HEK293 (cell line): ENCODE measurements at regions not wholly inside any gene's neighbourhood (a gene's known extent, or its start where the extent isn't known, plus 50 kb on each side); places are given as distances from the start of the nearest gene placed in this dataset.

Experiments
- CTCF ChIA-PET: fragments of 350-600 bp; formaldehyde crosslinking; extraction: SDS; loops from one replicate; lab custom pipeline; 2021; ENCODE audit warnings: antibody characterized with exemption; lab: Yijun Ruan, JAX
- POLR2A ChIA-PET: fragments of 300-600 bp; formaldehyde crosslinking; extraction: SDS; loops from one replicate; lab custom pipeline; 2020; ENCODE audit warnings: antibody characterized with exemption, inconsistent platforms; lab: Yijun Ruan, JAX
- H3K27ac ChIP-seq: fragments of 200-500 bp; sonication (Bioruptor generic); 2 replicates; pipeline ENCODE4 v1.5.1; 2014; ENCODE audit warnings: low read depth, low read length, control low read depth, inconsistent platforms; ENCODE audit errors: extremely low read depth
- H3K36me3 ChIP-seq, 2 experiments: fragments of 200-500 bp in 1 of 2; sonication (Bioruptor generic) in 1 of 2; 1 replicate in 1 of 2; 2 replicates in 1 of 2; pipeline ENCODE4 v1.5.1; 2014 to 2017; ENCODE audit warnings: inconsistent platforms in 2 of 2, low read length in 2 of 2; ENCODE audit not compliant: control insufficient read depth in 2 of 2, insufficient read depth in 1 of 2
- H3K4me1 ChIP-seq: fragments of 200-500 bp; sonication (Bioruptor generic); 2 replicates; pipeline ENCODE4 v1.5.1; 2014; ENCODE audit warnings: mild to moderate bottlenecking, low read length, inconsistent platforms; ENCODE audit not compliant: control insufficient read depth, insufficient read depth
- H3K4me3 ChIP-seq: 2 replicates; pipeline ENCODE4 v1.5.1; 2011; ENCODE audit warnings: low read depth, mild to moderate bottlenecking, control low read depth, low read length, moderate library complexity
- H3K9me3 ChIP-seq: fragments of 200-500 bp; sonication (Bioruptor generic); 2 replicates; pipeline ENCODE4 v1.5.1; 2014; ENCODE audit warnings: low read depth, low read length, inconsistent platforms; ENCODE audit not compliant: control insufficient read depth, insufficient read depth
- KLF1 ChIP-seq: fragments of 450-650 bp; formaldehyde crosslinking; IDR thresholded peaks from 2 replicates; pipeline ENCODE4 v1.5.1; 2016; ENCODE audit warnings: missing biosample characterization, missing genetic modification characterization
- KLF16 ChIP-seq: fragments of 450-650 bp; formaldehyde crosslinking; IDR thresholded peaks from 2 replicates; pipeline ENCODE4 v1.5.1; 2017; ENCODE audit warnings: missing biosample characterization, missing genetic modification characterization
- OVOL3 ChIP-seq: fragments of 450-650 bp; formaldehyde crosslinking; IDR thresholded peaks from 2 replicates; pipeline ENCODE4 v1.5.1; 2016; ENCODE audit warnings: missing biosample characterization, missing genetic modification characterization
- RBAK ChIP-seq: fragments of 450-650 bp; formaldehyde crosslinking; IDR thresholded peaks from 2 replicates; pipeline ENCODE4 v1.5.1; 2016; ENCODE audit warnings: missing biosample characterization, missing genetic modification characterization
- SP2 ChIP-seq: fragments of 450-650 bp; formaldehyde crosslinking; IDR thresholded peaks from 2 replicates; pipeline ENCODE4 v1.5.1; 2016; ENCODE audit warnings: missing biosample characterization, missing genetic modification characterization
- TRIM28 ChIP-seq: IDR thresholded peaks from 2 replicates; pipeline ENCODE4 v1.6.1; 2011; ENCODE audit warnings: low read length, control low read depth, borderline replicate concordance
- YY1 ChIP-seq: fragments of 450-650 bp; formaldehyde crosslinking; IDR thresholded peaks from 2 replicates; pipeline ENCODE4 v1.5.1; 2018; ENCODE audit warnings: missing biosample characterization, missing genetic modification characterization
- ZBTB8A ChIP-seq: fragments of 450-650 bp; formaldehyde crosslinking; IDR thresholded peaks from 2 replicates; pipeline ENCODE4 v1.5.1; 2016; ENCODE audit warnings: missing biosample characterization, missing genetic modification characterization
- ZFP41 ChIP-seq: fragments of 450-650 bp; formaldehyde crosslinking; IDR thresholded peaks from 2 replicates; pipeline ENCODE4 v1.5.1; 2016; ENCODE audit warnings: missing biosample characterization, missing genetic modification characterization, borderline replicate concordance
- ZFP69B ChIP-seq: fragments of 450-650 bp; formaldehyde crosslinking; IDR thresholded peaks from 2 replicates; pipeline ENCODE4 v1.5.1; 2016; ENCODE audit warnings: missing biosample characterization, missing genetic modification characterization
- ZNF132 ChIP-seq: fragments of 450-650 bp; formaldehyde crosslinking; IDR thresholded peaks from 2 replicates; pipeline ENCODE4 v1.5.1; 2017; ENCODE audit warnings: missing biosample characterization, missing genetic modification characterization, borderline replicate concordance
- ZNF157 ChIP-seq: fragments of 450-650 bp; formaldehyde crosslinking; IDR thresholded peaks from 2 replicates; pipeline ENCODE4 v1.5.1; 2016; ENCODE audit warnings: missing biosample characterization, missing genetic modification characterization
- ZNF169 ChIP-seq: fragments of 450-650 bp; formaldehyde crosslinking; IDR thresholded peaks from 2 replicates; pipeline ENCODE4 v1.5.1; 2016; ENCODE audit warnings: missing biosample characterization, missing genetic modification characterization
- ZNF2 ChIP-seq: fragments of 450-650 bp; formaldehyde crosslinking; IDR thresholded peaks from 2 replicates; pipeline ENCODE4 v1.5.1; 2016; ENCODE audit warnings: missing biosample characterization, missing genetic modification characterization
- ZNF223 ChIP-seq: fragments of 450-650 bp; formaldehyde crosslinking; IDR thresholded peaks from 2 replicates; pipeline ENCODE4 v1.5.1; 2016; ENCODE audit warnings: missing biosample characterization, missing genetic modification characterization
- ZNF23 ChIP-seq: fragments of 450-650 bp; formaldehyde crosslinking; IDR thresholded peaks from 2 replicates; pipeline ENCODE4 v1.5.1; 2016; ENCODE audit warnings: missing biosample characterization, missing genetic modification characterization, borderline replicate concordance
- ZNF394 ChIP-seq: fragments of 450-650 bp; formaldehyde crosslinking; IDR thresholded peaks from 2 replicates; pipeline ENCODE4 v1.5.1; 2016; ENCODE audit warnings: missing biosample characterization, missing genetic modification characterization, mild to moderate bottlenecking, moderate library complexity, borderline replicate concordance
- ZNF521 ChIP-seq: fragments of 450-650 bp; formaldehyde crosslinking; IDR thresholded peaks from 2 replicates; pipeline ENCODE4 v1.5.1; 2017; ENCODE audit warnings: missing biosample characterization, mild to moderate bottlenecking, missing genetic modification characterization
- ZNF529 ChIP-seq: fragments of 450-650 bp; formaldehyde crosslinking; IDR thresholded peaks from 2 replicates; pipeline ENCODE4 v1.5.1; 2017; ENCODE audit warnings: missing genetic modification characterization, missing biosample characterization; ENCODE audit not compliant: insufficient replicate concordance
- ZNF558 ChIP-seq: fragments of 450-650 bp; formaldehyde crosslinking; IDR thresholded peaks from 2 replicates; pipeline ENCODE4 v1.5.1; 2016; ENCODE audit warnings: missing biosample characterization, missing genetic modification characterization
- ZNF560 ChIP-seq: fragments of 450-650 bp; formaldehyde crosslinking; IDR thresholded peaks from 2 replicates; pipeline ENCODE4 v1.5.1; 2017; ENCODE audit warnings: missing biosample characterization, missing genetic modification characterization, borderline replicate concordance
- ZNF610 ChIP-seq: fragments of 450-650 bp; formaldehyde crosslinking; IDR thresholded peaks from 2 replicates; pipeline ENCODE4 v1.5.1; 2016; ENCODE audit warnings: missing biosample characterization, missing genetic modification characterization, borderline replicate concordance
- ZNF701 ChIP-seq: fragments of 450-650 bp; formaldehyde crosslinking; IDR thresholded peaks from 2 replicates; pipeline ENCODE4 v1.5.1; 2016; ENCODE audit warnings: missing biosample characterization, missing genetic modification characterization
- ZNF707 ChIP-seq: fragments of 450-650 bp; formaldehyde crosslinking; IDR thresholded peaks from 2 replicates; pipeline ENCODE4 v1.5.1; 2016; ENCODE audit warnings: missing biosample characterization, missing genetic modification characterization
- ZNF785 ChIP-seq: fragments of 450-650 bp; formaldehyde crosslinking; IDR thresholded peaks from 2 replicates; pipeline ENCODE4 v1.5.1; 2016; ENCODE audit warnings: missing biosample characterization, missing genetic modification characterization
- ZNF837 ChIP-seq: fragments of 450-650 bp; formaldehyde crosslinking; IDR thresholded peaks from 2 replicates; pipeline ENCODE4 v1.5.1; 2016; ENCODE audit warnings: missing biosample characterization, missing genetic modification characterization
- TF ChIP-seq, protein P1 (sequence below): fragments of 450-650 bp; formaldehyde crosslinking; IDR thresholded peaks from 2 replicates; pipeline ENCODE4 v1.5.1; 2016; ENCODE audit warnings: missing biosample characterization, missing genetic modification characterization
- TF ChIP-seq, protein P2 (sequence below): fragments of 450-650 bp; formaldehyde crosslinking; IDR thresholded peaks from 2 replicates; pipeline ENCODE4 v1.5.1; 2017; ENCODE audit warnings: missing biosample characterization, missing genetic modification characterization
- TF ChIP-seq, protein P3 (sequence below): fragments of 450-650 bp; formaldehyde crosslinking; IDR thresholded peaks from 2 replicates; pipeline ENCODE4 v1.5.1; 2016; ENCODE audit warnings: missing biosample characterization, missing genetic modification characterization
- TF ChIP-seq, protein P4 (sequence below): fragments of 450-650 bp; IDR thresholded peaks from 2 replicates; pipeline ENCODE4 v1.5.1; 2018; ENCODE audit warnings: missing biosample characterization, missing genetic modification characterization
- TF ChIP-seq, protein P5 (sequence below): fragments of 450-650 bp; formaldehyde crosslinking; IDR thresholded peaks from 2 replicates; pipeline ENCODE4 v1.5.1; 2016; ENCODE audit warnings: missing biosample characterization, missing genetic modification characterization

DNA sequence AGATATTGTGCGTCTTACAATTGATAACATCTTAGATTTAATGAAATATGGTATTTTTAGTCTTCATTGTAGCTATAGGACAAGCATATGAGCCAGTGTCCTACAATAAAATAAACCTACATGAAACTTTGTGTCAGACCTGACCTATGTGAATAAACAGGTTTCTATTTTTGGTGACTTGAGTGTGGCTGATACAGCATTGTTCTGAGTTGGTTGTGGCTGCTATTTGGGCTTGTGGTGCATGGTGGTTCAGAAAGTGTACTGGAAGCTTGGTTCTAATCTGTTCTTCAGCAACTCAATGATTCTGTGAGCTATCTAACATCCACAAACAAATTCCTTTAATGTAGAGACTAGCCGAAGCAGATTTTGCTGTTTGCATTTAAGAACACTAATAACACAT is 64.9 kb upstream of the MAP2 start:
- no peaks in the 10 kb centered on the region for H3K36me3 ChIP-seq
- H3K4me3 ChIP-seq = no peak overlapping the region
- no peaks in the 10 kb centered on the region for H3K9me3 ChIP-seq
- no peak overlapping the region for H3K27ac ChIP-seq
- CTCF ChIA-PET = interaction anchor here (0.5 to 2.2 kb wide), 3 partner anchors 24 to 836 kb away, joined by 3 to 8 read pairs (median 3); no protein-coding TSS in a partner anchor
- no peaks in the 10 kb centered on the region for H3K4me1 ChIP-seq
- TF ChIP-seq ZBTB8A (tag by site-specific recombination) (no peak), SP2 (tag by site-specific recombination) (no peak), ZNF701 (no peak), ZNF521 (no peak), ZNF837 (tag by site-specific recombination) (no peak), ZNF169 (tag by site-specific recombination) (no peak), KLF16 (tag by site-specific recombination) (no peak), KLF1 (tag by site-specific recombination) (no peak), ZNF558 (tag by site-specific recombination) (no peak), ZNF157 (no peak), ZNF394 (tag by site-specific recombination) (no peak), ZNF785 (tag by site-specific recombination) (no peak)
- TF ChIP-seq, protein P1, sequence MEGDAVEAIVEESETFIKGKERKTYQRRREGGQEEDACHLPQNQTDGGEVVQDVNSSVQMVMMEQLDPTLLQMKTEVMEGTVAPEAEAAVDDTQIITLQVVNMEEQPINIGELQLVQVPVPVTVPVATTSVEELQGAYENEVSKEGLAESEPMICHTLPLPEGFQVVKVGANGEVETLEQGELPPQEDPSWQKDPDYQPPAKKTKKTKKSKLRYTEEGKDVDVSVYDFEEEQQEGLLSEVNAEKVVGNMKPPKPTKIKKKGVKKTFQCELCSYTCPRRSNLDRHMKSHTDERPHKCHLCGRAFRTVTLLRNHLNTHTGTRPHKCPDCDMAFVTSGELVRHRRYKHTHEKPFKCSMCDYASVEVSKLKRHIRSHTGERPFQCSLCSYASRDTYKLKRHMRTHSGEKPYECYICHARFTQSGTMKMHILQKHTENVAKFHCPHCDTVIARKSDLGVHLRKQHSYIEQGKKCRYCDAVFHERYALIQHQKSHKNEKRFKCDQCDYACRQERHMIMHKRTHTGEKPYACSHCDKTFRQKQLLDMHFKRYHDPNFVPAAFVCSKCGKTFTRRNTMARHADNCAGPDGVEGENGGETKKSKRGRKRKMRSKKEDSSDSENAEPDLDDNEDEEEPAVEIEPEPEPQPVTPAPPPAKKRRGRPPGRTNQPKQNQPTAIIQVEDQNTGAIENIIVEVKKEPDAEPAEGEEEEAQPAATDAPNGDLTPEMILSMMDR (tag by site-specific recombination) = no peak
- TF ChIP-seq, protein P2, sequence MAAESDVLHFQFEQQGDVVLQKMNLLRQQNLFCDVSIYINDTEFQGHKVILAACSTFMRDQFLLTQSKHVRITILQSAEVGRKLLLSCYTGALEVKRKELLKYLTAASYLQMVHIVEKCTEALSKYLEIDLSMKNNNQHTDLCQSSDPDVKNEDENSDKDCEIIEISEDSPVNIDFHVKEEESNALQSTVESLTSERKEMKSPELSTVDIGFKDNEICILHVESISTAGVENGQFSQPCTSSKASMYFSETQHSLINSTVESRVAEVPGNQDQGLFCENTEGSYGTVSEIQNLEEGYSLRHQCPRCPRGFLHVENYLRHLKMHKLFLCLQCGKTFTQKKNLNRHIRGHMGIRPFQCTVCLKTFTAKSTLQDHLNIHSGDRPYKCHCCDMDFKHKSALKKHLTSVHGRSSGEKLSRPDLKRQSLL = no peak
- TF ChIP-seq, protein P3, sequence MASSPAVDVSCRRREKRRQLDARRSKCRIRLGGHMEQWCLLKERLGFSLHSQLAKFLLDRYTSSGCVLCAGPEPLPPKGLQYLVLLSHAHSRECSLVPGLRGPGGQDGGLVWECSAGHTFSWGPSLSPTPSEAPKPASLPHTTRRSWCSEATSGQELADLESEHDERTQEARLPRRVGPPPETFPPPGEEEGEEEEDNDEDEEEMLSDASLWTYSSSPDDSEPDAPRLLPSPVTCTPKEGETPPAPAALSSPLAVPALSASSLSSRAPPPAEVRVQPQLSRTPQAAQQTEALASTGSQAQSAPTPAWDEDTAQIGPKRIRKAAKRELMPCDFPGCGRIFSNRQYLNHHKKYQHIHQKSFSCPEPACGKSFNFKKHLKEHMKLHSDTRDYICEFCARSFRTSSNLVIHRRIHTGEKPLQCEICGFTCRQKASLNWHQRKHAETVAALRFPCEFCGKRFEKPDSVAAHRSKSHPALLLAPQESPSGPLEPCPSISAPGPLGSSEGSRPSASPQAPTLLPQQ (tag by site-specific recombination) = no peak
- TF ChIP-seq, protein P4, sequence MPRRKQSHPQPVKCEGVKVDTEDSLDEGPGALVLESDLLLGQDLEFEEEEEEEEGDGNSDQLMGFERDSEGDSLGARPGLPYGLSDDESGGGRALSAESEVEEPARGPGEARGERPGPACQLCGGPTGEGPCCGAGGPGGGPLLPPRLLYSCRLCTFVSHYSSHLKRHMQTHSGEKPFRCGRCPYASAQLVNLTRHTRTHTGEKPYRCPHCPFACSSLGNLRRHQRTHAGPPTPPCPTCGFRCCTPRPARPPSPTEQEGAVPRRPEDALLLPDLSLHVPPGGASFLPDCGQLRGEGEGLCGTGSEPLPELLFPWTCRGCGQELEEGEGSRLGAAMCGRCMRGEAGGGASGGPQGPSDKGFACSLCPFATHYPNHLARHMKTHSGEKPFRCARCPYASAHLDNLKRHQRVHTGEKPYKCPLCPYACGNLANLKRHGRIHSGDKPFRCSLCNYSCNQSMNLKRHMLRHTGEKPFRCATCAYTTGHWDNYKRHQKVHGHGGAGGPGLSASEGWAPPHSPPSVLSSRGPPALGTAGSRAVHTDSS = no peak
- POLR2A ChIA-PET = no interaction called here

DNA sequence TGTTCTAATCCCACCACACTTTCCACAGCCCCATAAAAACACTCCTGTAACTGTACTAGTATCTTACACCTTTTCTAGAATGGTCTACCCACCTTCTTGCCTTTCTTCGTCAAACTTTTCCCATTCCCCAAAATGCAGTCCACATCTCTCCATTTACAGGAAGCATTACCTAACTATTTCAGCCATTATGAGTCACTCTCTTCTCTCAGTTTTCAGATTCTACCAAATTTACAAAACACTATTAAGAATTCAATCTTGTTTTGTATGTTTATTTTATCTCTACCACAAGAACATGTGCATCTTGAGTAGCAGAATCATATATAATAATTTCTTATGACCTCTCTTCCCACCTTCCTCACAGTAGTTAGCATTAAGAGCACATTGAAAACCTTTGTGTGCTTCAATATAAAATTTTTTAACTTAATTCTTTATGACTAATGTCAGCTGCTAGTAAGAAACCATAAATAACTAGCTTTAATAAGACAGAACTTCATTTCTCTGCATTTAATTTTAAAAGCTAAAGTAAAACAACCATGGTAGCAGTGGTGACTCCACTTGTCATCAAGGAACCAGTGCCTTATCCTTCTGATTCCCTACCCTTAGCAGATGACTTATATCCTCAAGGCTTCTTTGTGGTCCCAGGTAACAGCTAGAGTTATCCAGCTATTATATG is 56.6 kb upstream of the MAP2 start:
- Histone ChIP-seq H3K27ac (no peak overlapping the region), H3K36me3 (no peaks in the 10 kb centered on the region), H3K4me3 (no peak overlapping the region), H3K9me3 (no peaks in the 10 kb centered on the region), H3K4me1 (peaks cover 14% of the 10 kb centered on the region)
- TF ChIP-seq YY1 = no peak
- TF ChIP-seq ZFP69B (tag by site-specific recombination) = no peak
- no peak for TF ChIP-seq ZNF610
- no peak for TF ChIP-seq ZNF394 (tag by site-specific recombination)
- no peak for TF ChIP-seq TRIM28
- no peak for TF ChIP-seq ZNF560 (tag by site-specific recombination)
- TF ChIP-seq RBAK (tag by site-specific recombination) = no peak
- no peak for TF ChIP-seq ZFP41 (tag by site-specific recombination)
- TF ChIP-seq, protein P5, sequence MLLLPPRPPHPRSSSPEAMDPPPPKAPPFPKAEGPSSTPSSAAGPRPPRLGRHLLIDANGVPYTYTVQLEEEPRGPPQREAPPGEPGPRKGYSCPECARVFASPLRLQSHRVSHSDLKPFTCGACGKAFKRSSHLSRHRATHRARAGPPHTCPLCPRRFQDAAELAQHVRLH = no peak
- no peak for TF ChIP-seq ZNF707 (tag by site-specific recombination)
- TF ChIP-seq ZNF132 (tag by site-specific recombination) = no peak
- no peak for TF ChIP-seq ZNF223 (tag by site-specific recombination)
- no peak for TF ChIP-seq ZNF558 (tag by site-specific recombination)
- TF ChIP-seq ZNF2 (tag by site-specific recombination) = no peak
- TF ChIP-seq ZNF529 (tag by site-specific recombination) = no peak
- no peak for TF ChIP-seq OVOL3 (tag by site-specific recombination)
- TF ChIP-seq ZNF23 (tag by site-specific recombination) = no peak
- CTCF ChIA-PET = interaction anchor here (4.0 kb wide), 1 partner anchor 32 kb away, joined by 25 read pairs; no protein-coding TSS in a partner anchor
- POLR2A ChIA-PET = no interaction called here
